GM23338 (cell line): ENCODE measurements at regions not wholly inside any gene's neighbourhood (a gene's known extent, or its start where the extent isn't known, plus 50 kb on each side); places are given as distances from the start of the nearest gene placed in this dataset.

Experiments used
- ATAC-seq: fragments of 200-7000 bp; cut with Tn5 transposase; 3 replicates; pipeline ENCODE4 v1.9.1; 2020
- DNase-seq: peaks from one replicate; pipeline ENCODE4 v3.0.0-alpha.2; 2015; ENCODE audit warnings: low spot score
- H2AFZ ChIP-seq: fragments of 200-600 bp; sonication (generic); 2 replicates; pipeline ENCODE4 v1.8.0; 2016; ENCODE audit warnings: antibody characterized with exemption, mild to moderate bottlenecking, moderate library complexity
- H3F3A ChIP-seq: fragments of 200-600 bp; sonication (generic); replicated peaks from 2 replicates; pipeline ENCODE4 v1.8.0; 2017; ENCODE audit warnings: antibody characterized with exemption, mixed run types, low read depth
- H3K27ac ChIP-seq: fragments of 200-600 bp; sonication (generic); 2 replicates; pipeline ENCODE4 v1.6.1; 2016; ENCODE audit warnings: low read depth
- H3K27me3 ChIP-seq: fragments of 200-600 bp; sonication (generic); 2 replicates; pipeline ENCODE4 v1.8.0; 2016; ENCODE audit warnings: mild to moderate bottlenecking, mixed run types, moderate library complexity; ENCODE audit not compliant: insufficient read depth
- H3K36me3 ChIP-seq: fragments of 200-600 bp; sonication (generic); 2 replicates; pipeline ENCODE4 v1.8.0; 2016; ENCODE audit warnings: mild to moderate bottlenecking; ENCODE audit not compliant: insufficient read depth
- H3K4me1 ChIP-seq: fragments of 200-600 bp; sonication (generic); 2 replicates; pipeline ENCODE4 v1.8.0; 2016; ENCODE audit warnings: mild to moderate bottlenecking, moderate library complexity; ENCODE audit not compliant: insufficient read depth
- H3K4me2 ChIP-seq: fragments of 200-600 bp; sonication (generic); 2 replicates; pipeline ENCODE4 v1.7.1; 2017; ENCODE audit warnings: mixed run types
- H3K4me3 ChIP-seq: fragments of 200-600 bp; sonication (generic); 2 replicates; pipeline ENCODE4 v1.6.1; 2016; ENCODE audit warnings: mixed run types
- H3K79me2 ChIP-seq: fragments of 200-600 bp; sonication (generic); replicated peaks from 2 replicates; pipeline ENCODE4 v1.8.0; 2017; ENCODE audit warnings: mild to moderate bottlenecking; ENCODE audit not compliant: insufficient read depth
- H3K9me2 ChIP-seq: fragments of 200-600 bp; sonication (generic); 2 replicates; pipeline ENCODE4 v1.8.0; 2017; ENCODE audit not compliant: insufficient read depth
- H4K20me1 ChIP-seq: fragments of 200-600 bp; sonication (generic); replicated peaks from 2 replicates; pipeline ENCODE4 v1.8.0; 2017; ENCODE audit warnings: mild to moderate bottlenecking; ENCODE audit not compliant: insufficient read depth
- H3K27ac Mint-ChIP-seq: 2 replicates; pipeline ENCODE4 v1.8.0; 2020; ENCODE audit warnings: inconsistent platforms, mild to moderate bottlenecking, moderate library complexity, mixed read lengths
- H3K27me3 Mint-ChIP-seq: 3 replicates; pipeline ENCODE4 v1.8.0; 2022; ENCODE audit warnings: low read depth, mild to moderate bottlenecking, moderate library complexity, mixed read lengths, inconsistent platforms; ENCODE audit not compliant: insufficient read depth, poor library complexity
- H3K36me3 Mint-ChIP-seq: 3 replicates; pipeline ENCODE4 v1.8.0; 2021; ENCODE audit warnings: low read depth, mild to moderate bottlenecking, inconsistent platforms, moderate library complexity, mixed read lengths
- H3K4me1 Mint-ChIP-seq: 3 replicates; pipeline ENCODE4 v1.8.0; 2020; ENCODE audit warnings: mild to moderate bottlenecking, inconsistent platforms, mixed read lengths
- H3K4me3 Mint-ChIP-seq: 3 replicates; pipeline ENCODE4 v1.8.0; 2021; ENCODE audit warnings: moderate library complexity, mild to moderate bottlenecking, inconsistent platforms, mixed read lengths
- H3K9me3 Mint-ChIP-seq: 3 replicates; pipeline ENCODE4 v1.8.0; 2020; ENCODE audit warnings: moderate library complexity, mild to moderate bottlenecking, inconsistent platforms, mixed read lengths
- CREB1 ChIP-seq: fragments of 250-450 bp; sonication (Bioruptor Pico); IDR thresholded peaks from 2 replicates; pipeline ENCODE4 v1.5.0; 2020; ENCODE audit warnings: low read depth, mild to moderate bottlenecking, moderate library complexity
- EZH2 ChIP-seq: fragments of 200-600 bp; sonication (generic); IDR thresholded peaks from one replicate; pipeline ENCODE4 v1.8.0; 2017; ENCODE audit warnings: antibody characterized with exemption, mild to moderate bottlenecking, low read depth; ENCODE audit not compliant: unreplicated experiment
- EZH2phosphoT487 ChIP-seq: fragments of 200-600 bp; sonication (generic); IDR thresholded peaks from one replicate; pipeline ENCODE4 v1.8.1; 2018; ENCODE audit warnings: antibody characterized with exemption; ENCODE audit not compliant: unreplicated experiment
- JUNB ChIP-seq: IDR thresholded peaks from one replicate; pipeline ENCODE4 v1.6.1; 2016; ENCODE audit warnings: antibody characterized with exemption; ENCODE audit not compliant: unreplicated experiment
- NANOG ChIP-seq: IDR thresholded peaks from 2 replicates; pipeline ENCODE4 v1.6.1; 2016; ENCODE audit warnings: antibody characterized with exemption, borderline replicate concordance
- POLR2AphosphoS5 ChIP-seq: IDR thresholded peaks from 2 replicates; pipeline ENCODE4 v1.6.1; 2016; ENCODE audit warnings: antibody characterized with exemption, low read depth
- REST ChIP-seq: IDR thresholded peaks from one replicate; pipeline ENCODE4 v1.6.1; 2018; ENCODE audit warnings: antibody characterized with exemption; ENCODE audit not compliant: unreplicated experiment
- STAT1 ChIP-seq: IDR thresholded peaks from one replicate; pipeline ENCODE4 v1.6.1; 2016; ENCODE audit warnings: antibody characterized with exemption; ENCODE audit not compliant: unreplicated experiment
- ZNF114 ChIP-seq: fragments of 250-450 bp; sonication (Bioruptor Pico); IDR thresholded peaks from 2 replicates; pipeline ENCODE4 v1.5.0; 2020; ENCODE audit warnings: mild to moderate bottlenecking, moderate library complexity
- ZNF331 ChIP-seq: fragments of 250-450 bp; sonication (Bioruptor Pico); IDR thresholded peaks from 2 replicates; pipeline ENCODE4 v1.5.0; 2020; ENCODE audit warnings: low read depth, mild to moderate bottlenecking, moderate library complexity
- TF ChIP-seq, protein P1 (sequence below): IDR thresholded peaks from 2 replicates; pipeline ENCODE4 v1.6.1; 2016; ENCODE audit warnings: antibody characterized with exemption
- TF ChIP-seq, protein P2 (sequence below), 2 experiments: fragments of 200-600 bp in 1 of 2; sonication (generic) in 1 of 2; conservative IDR thresholded peaks; 2 replicates each; pipeline versions ENCODE4 v1.5.1 to v1.6.1; 2016 to 2017; ENCODE audit warnings: antibody characterized with exemption in 2 of 2, low read depth in 2 of 2, mild to moderate bottlenecking in 2 of 2, moderate library complexity in 1 of 2
- TF ChIP-seq, protein P3 (sequence below): fragments of 250-450 bp; sonication (Bioruptor Pico); IDR thresholded peaks from 2 replicates; pipeline ENCODE4 v1.5.0; 2020; ENCODE audit warnings: mild to moderate bottlenecking, moderate library complexity

- TF ChIP-seq ZNF114: no peak
- TF ChIP-seq NANOG: no peak
- TF ChIP-seq STAT1: no peak
- no peak for TF ChIP-seq JUNB
- TF ChIP-seq, protein P1, sequence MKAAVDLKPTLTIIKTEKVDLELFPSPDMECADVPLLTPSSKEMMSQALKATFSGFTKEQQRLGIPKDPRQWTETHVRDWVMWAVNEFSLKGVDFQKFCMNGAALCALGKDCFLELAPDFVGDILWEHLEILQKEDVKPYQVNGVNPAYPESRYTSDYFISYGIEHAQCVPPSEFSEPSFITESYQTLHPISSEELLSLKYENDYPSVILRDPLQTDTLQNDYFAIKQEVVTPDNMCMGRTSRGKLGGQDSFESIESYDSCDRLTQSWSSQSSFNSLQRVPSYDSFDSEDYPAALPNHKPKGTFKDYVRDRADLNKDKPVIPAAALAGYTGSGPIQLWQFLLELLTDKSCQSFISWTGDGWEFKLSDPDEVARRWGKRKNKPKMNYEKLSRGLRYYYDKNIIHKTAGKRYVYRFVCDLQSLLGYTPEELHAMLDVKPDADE: no peak
- no peak for TF ChIP-seq POLR2AphosphoS5
- no peak for TF ChIP-seq REST
- no peak for TF ChIP-seq EZH2phosphoT487
- TF ChIP-seq, protein P2, sequence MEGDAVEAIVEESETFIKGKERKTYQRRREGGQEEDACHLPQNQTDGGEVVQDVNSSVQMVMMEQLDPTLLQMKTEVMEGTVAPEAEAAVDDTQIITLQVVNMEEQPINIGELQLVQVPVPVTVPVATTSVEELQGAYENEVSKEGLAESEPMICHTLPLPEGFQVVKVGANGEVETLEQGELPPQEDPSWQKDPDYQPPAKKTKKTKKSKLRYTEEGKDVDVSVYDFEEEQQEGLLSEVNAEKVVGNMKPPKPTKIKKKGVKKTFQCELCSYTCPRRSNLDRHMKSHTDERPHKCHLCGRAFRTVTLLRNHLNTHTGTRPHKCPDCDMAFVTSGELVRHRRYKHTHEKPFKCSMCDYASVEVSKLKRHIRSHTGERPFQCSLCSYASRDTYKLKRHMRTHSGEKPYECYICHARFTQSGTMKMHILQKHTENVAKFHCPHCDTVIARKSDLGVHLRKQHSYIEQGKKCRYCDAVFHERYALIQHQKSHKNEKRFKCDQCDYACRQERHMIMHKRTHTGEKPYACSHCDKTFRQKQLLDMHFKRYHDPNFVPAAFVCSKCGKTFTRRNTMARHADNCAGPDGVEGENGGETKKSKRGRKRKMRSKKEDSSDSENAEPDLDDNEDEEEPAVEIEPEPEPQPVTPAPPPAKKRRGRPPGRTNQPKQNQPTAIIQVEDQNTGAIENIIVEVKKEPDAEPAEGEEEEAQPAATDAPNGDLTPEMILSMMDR (conservative IDR thresholded peaks at IDR 0.05; ENCODE audit: low read depth in 2 of 2): no peak
- no peak for TF ChIP-seq ZNF331 (CRISPR knock-in tag)
- TF ChIP-seq EZH2: no peak
- TF ChIP-seq, protein P3, sequence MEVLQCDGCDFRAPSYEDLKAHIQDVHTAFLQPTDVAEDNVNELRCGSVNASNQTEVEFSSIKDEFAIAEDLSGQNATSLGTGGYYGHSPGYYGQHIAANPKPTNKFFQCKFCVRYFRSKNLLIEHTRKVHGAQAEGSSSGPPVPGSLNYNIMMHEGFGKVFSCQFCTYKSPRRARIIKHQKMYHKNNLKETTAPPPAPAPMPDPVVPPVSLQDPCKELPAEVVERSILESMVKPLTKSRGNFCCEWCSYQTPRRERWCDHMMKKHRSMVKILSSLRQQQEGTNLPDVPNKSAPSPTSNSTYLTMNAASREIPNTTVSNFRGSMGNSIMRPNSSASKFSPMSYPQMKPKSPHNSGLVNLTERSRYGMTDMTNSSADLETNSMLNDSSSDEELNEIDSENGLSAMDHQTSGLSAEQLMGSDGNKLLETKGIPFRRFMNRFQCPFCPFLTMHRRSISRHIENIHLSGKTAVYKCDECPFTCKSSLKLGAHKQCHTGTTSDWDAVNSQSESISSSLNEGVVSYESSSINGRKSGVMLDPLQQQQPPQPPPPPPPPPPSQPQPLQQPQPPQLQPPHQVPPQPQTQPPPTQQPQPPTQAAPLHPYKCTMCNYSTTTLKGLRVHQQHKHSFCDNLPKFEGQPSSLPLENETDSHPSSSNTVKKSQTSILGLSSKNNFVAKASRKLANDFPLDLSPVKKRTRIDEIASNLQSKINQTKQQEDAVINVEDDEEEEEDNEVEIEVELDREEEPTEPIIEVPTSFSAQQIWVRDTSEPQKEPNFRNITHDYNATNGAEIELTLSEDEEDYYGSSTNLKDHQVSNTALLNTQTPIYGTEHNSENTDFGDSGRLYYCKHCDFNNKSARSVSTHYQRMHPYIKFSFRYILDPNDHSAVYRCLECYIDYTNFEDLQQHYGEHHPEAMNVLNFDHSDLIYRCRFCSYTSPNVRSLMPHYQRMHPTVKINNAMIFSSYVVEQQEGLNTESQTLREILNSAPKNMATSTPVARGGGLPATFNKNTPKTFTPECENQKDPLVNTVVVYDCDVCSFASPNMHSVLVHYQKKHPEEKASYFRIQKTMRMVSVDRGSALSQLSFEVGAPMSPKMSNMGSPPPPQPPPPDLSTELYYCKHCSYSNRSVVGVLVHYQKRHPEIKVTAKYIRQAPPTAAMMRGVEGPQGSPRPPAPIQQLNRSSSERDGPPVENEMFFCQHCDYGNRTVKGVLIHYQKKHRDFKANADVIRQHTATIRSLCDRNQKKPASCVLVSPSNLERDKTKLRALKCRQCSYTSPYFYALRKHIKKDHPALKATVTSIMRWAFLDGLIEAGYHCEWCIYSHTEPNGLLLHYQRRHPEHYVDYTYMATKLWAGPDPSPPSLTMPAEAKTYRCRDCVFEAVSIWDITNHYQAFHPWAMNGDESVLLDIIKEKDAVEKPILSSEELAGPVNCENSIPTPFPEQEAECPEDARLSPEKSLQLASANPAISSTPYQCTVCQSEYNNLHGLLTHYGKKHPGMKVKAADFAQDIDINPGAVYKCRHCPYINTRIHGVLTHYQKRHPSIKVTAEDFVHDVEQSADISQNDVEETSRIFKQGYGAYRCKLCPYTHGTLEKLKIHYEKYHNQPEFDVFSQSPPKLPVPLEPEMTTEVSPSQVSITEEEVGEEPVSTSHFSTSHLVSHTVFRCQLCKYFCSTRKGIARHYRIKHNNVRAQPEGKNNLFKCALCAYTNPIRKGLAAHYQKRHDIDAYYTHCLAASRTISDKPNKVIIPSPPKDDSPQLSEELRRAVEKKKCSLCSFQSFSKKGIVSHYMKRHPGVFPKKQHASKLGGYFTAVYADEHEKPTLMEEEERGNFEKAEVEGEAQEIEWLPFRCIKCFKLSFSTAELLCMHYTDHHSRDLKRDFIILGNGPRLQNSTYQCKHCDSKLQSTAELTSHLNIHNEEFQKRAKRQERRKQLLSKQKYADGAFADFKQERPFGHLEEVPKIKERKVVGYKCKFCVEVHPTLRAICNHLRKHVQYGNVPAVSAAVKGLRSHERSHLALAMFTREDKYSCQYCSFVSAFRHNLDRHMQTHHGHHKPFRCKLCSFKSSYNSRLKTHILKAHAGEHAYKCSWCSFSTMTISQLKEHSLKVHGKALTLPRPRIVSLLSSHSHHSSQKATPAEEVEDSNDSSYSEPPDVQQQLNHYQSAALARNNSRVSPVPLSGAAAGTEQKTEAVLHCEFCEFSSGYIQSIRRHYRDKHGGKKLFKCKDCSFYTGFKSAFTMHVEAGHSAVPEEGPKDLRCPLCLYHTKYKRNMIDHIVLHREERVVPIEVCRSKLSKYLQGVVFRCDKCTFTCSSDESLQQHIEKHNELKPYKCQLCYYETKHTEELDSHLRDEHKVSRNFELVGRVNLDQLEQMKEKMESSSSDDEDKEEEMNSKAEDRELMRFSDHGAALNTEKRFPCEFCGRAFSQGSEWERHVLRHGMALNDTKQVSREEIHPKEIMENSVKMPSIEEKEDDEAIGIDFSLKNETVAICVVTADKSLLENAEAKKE: no peak
- no peak for TF ChIP-seq CREB1 (CRISPR knock-in tag)
- peaks cover 12% of the 10 kb centered on the region; the same call in 1 of the 2 replicates for H3K9me2 ChIP-seq
- H4K20me1 ChIP-seq: no peaks in the 10 kb centered on the region
- no peak overlapping the region for H3K4me3 Mint-ChIP-seq
- no peak overlapping the region for H3K27ac Mint-ChIP-seq
- H3K4me1 Mint-ChIP-seq: no peaks in the 10 kb centered on the region
- H2AFZ ChIP-seq: no peak overlapping the region
- H3K79me2 ChIP-seq: no peaks in the 10 kb centered on the region
- peaks cover 8% of the 10 kb centered on the region for H3K27me3 Mint-ChIP-seq
- ATAC-seq (no peak), DNase-seq (no peak)
- H3K4me1 ChIP-seq: no peaks in the 10 kb centered on the region
- H3K4me2 ChIP-seq: no peak overlapping the region
- H3F3A ChIP-seq: no peaks in the 10 kb centered on the region
- no peak overlapping the region for H3K27ac ChIP-seq
- no peak overlapping the region for H3K4me3 ChIP-seq
- no peaks in the 10 kb centered on the region for H3K27me3 ChIP-seq
- H3K36me3 Mint-ChIP-seq: no peaks in the 10 kb centered on the region
- H3K36me3 ChIP-seq: no peaks in the 10 kb centered on the region
- peaks cover 4% of the 10 kb centered on the region; the same call in 1 of the 3 replicates for H3K9me3 Mint-ChIP-seq
Measured at GRCh38 chr14:97785495-97785894, 988.3 kb downstream of the VRK1 start.
